ENCODE measurements at regions not wholly inside any gene's neighbourhood (a gene's known extent, or its start where the extent isn't known, plus 50 kb on each side); places are given as distances from the start of the nearest gene placed in this dataset.

GRCh38 chr1:193806079-193807048 lies 620.0 kb upstream of the B3GALT2 start:
- no peak for DNase-seq

DNA sequence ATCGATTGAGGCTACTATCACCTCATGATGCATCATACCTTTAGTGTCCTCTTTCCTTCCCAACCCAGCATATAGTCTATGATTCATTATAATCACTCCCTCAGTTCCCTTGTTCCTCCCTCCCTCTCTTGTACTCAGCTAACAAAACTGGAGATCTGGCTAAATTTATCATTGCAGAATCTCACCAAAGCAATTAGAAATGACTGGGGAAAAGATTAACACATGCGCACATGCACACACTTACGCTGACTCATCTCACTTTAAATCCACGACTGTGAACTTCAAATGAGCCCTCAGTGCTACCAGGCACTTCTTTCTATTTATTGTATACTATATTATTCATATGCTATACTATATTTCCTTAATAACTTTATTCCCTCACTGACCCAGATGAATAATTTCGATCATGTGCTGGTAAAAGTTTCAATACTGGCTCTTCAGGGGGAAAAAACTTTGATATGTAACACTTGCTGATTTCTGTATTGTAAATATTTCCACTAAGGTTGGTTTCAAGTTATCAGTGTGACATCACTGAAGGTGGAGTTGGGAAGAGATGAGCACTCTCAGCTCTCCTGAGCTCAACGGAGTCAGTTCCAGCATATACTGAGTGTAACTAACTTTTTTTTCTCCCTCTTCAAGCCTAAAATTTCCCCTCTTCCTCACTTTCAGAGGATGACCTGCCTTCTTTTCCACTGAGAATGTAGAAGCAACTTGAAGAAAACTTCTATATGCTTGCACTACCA lies 613.7 kb upstream of the B3GALT2 start:
- no peak for DNase-seq

GRCh38 chr1:193799371-193799770 lies 613.0 kb upstream of the B3GALT2 start:
- no peak for DNase-seq

DNA sequence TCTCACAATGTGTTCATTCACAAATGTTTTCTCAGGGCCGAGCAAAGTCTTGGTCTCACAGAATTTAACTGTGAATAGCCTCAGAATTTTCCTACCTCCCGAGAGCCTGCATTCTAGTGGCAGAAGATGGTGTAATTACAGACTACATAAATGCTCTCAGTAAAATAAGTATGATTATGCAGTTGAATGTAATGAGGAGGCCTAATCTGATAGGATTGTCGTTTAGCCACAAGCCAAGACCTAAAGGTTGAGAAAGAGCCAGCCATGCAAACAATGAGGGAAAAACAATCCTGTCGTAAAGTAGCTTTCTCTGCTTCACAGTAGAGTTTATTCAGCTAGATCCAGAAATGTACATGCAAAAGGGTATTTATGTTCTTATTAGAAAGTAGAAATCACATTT lies 607.8 kb upstream of the B3GALT2 start:
- no peak for DNase-seq

GRCh38 chr1:193791746-193792145 lies 605.3 kb upstream of the B3GALT2 start:
- no peak for DNase-seq

DNA sequence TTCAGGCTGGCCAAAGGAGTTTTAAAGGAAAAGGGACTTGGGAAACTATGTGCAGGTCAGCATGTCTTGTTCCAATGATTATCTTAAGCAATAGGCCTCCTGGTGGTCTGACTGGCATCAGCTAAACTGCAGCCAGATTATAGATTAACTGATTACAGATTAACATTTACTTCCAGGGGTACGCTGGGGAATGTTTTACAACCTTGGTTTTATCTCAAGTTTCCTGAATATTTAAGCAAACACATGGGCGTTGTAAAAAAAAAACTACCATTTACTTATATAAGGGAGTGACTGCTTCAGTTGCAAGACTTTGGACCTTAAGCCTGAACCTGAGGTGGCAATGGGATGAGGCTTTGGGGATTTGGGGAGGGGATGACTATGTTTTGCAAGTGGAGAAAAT lies 600.6 kb upstream of the B3GALT2 start:
- no peak for DNase-seq

GRCh38 chr1:193785850-193786420 lies 599.5 kb upstream of the B3GALT2 start:
- DNase-seq = no peak

GRCh38 chr1:193774536-193775323 lies 588.3 kb upstream of the B3GALT2 start:
- DNase-seq = no peak

DNA sequence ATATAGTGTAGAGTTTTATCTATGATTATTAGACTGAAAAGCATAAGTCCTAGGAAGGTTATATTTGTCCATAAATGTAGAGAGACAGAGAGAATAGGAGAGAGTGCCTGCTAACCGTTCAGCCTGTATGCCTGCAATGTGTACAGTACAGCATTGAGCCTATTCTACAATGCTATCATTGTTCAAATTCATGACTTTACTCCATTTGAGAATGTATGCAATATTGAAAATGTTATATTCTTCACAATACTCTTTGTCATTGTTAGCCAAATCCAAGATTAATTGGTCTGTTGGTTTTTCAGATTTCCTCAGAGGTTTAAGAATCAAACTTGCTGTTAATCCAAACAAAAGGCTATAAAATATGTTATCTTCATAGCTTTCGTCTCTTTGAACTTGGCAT lies 585.2 kb upstream of the B3GALT2 start:
- no peak for DNase-seq

- DNase-seq = no peak
Observed at GRCh38 chr1:193769651-193770050, 583.2 kb upstream of the B3GALT2 start.

DNA sequence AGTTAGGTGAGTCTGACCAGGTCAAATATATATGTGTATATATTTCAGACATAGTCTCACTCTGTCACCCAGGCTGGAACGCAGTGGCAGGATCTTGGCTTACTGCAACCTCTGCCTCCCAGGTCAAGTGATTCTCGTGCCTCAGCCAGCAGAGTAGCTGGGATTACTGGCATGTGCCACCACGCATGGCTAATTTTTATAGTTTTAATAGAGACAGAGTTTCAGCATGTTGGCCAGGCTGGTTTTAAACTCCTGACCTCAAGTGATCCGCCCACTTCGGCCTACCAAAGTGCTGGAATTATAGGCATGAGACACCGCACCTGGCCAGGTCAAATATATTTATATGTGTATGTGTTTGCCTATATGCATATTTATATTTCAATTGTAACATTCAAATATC lies 581.5 kb upstream of the B3GALT2 start:
- DNase-seq = no peak

GRCh38 chr1:193766329-193766728 lies 579.9 kb upstream of the B3GALT2 start:
- DNase-seq = no peak

DNA sequence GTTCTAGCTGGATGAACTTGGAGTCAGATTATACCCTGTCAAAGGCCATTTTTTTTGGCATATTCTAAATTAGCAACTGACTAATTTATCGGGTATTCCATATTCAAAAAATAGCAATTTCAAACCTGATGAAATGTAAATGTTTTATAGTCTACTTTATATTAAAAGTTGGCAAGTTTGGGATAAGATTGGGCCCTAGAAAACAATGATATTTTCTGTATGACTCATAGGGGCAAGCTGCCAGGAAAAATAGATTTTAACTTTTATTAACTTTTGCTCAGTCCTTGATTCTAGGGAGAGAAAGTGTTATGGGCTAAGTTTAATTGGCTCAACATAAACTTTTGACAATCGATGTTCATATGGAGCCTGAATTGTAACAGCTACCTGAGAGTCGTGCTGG lies 576.9 kb upstream of the B3GALT2 start:
- DNase-seq = no peak

DNA sequence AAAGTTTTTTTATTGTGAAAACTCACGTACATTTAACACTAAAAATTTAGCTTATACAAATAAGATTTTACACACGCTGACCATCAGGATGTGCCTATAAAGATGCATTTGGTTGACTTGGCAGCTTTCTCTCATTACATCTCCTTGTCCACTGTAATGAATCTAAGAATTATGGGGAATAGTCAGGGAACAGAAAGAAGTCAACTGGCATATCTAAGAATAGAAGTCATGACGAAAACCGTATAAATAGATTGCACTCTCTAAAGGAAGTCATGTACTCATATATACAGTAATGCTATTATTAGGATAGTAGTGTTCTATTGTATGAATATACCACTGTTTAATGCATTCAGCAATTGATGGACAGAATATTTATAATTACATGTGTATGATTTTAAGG lies 575.8 kb upstream of the B3GALT2 start:
- DNase-seq = no peak

GRCh38 chr1:193755441-193755840 lies 569.0 kb upstream of the B3GALT2 start:
- DNase-seq = no peak

GRCh38 chr1:193754732-193755427 lies 568.5 kb upstream of the B3GALT2 start:
- no peak for DNase-seq

- no peak for DNase-seq
Observed at GRCh38 chr1:193754151-193754550, 567.7 kb upstream of the B3GALT2 start.

DNA sequence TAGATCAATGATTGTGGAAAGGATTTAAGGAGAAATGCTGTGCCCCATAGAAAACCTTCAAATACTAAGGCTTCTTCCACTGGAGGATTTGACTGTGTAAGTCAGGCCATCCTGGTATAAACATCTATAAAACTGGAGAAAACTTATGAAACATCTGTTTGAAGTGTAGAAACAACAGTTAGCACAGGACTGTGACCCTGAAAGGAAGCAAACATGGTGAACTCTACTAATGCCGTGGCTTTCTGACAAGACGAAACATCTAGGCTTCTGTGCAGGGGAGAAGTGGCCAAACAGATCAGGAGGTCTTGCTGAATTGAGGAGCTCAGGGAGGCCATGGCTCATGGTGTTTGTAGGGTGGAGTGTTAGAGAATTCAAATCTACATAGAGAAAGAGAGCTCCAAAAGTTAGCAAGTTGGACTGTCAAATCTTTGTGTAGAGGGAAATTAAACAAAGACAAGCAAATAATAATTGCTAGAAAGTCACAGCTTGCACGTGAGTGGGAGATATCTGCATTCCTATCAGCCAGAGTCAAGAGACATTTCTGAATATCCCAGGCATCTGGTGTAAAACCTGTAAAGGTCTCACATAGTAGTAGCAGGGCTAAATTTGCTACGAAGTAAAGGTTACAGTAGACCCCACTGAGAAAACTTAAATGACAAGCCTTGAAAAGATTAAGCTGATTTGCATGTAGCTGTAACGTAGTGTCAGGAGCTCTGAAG lies 566.8 kb upstream of the B3GALT2 start:
- DNase-seq = no peak

- DNase-seq = no peak
Observed at GRCh38 chr1:193749868-193750267, 563.5 kb upstream of the B3GALT2 start.

DNA sequence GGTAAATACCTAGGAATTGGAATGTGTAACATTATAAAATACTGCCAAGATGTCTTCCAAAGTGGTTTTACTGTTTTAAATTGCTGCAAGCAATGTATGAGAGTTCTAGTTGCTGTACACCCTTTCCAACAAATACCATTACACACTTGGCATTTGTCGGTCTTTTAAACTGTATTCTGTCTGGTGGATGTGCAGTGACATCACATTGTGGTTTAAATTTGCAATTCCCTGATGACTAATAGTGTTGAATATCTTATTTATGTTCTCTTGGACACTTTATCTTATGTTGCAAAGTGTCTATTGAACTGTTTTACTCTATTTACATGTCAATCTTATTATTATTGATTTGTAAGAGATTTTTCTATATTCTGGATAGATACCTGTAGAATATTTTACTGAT lies 561.2 kb upstream of the B3GALT2 start:
- no peak for DNase-seq

- DNase-seq = no peak
Observed at GRCh38 chr1:193741228-193741627, 554.8 kb upstream of the B3GALT2 start.

- DNase-seq = no peak
Observed at GRCh38 chr1:193740762-193741161, 554.3 kb upstream of the B3GALT2 start.

All from activated CD8-positive, alpha-beta memory T cell treated with anti-CD3 and anti-CD28 coated beads, Interleukin-2, amount 50 U/mL, for 4 hours (primary cell).